ENCODE measurements at regions not wholly inside any gene's neighbourhood (a gene's known extent, or its start where the extent isn't known, plus 50 kb on each side); places are given as distances from the start of the nearest gene placed in this dataset.

DNA sequence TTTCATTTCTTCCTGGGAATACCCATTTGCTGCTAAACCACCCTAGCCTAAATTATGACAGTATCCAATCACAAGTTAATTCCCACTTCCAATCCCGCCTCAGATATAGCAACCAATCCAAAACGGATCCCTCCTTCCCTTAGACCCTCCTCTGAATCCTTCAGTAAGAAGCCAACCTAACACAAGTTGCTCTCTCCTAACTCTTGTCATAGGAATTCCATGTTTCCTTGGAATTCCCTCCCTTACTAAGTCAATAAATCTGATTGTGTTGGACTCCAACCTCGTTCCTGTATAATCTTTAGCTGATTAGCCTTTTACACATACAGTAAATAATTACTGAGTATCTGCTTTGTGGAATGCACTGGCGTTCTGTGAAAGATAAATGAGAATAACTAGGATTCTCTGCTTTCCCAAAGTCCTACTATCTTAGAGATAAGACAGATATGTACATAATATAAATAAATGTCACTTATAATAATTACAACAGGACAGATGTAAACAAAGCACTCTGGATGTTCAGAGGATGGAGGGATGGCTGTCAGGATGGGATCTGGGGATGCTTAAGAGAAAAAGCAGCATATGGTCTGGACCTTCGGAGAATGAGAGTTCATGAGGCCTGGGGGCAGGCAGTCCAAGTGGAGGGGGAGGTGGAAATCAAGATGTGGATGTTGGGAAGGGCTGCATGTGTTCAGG, 185.8 kb upstream of the SOX5 start:
- no peak for TF ChIP-seq CTCF (IDR thresholded peaks at IDR 0.05; ENCODE audit: insufficient read depth, low read length)
- TF ChIP-seq SPI1 (IDR thresholded peaks at IDR 0.05; ENCODE audit: borderline replicate concordance, low read depth) = no peak
- TF ChIP-seq, protein P1, sequence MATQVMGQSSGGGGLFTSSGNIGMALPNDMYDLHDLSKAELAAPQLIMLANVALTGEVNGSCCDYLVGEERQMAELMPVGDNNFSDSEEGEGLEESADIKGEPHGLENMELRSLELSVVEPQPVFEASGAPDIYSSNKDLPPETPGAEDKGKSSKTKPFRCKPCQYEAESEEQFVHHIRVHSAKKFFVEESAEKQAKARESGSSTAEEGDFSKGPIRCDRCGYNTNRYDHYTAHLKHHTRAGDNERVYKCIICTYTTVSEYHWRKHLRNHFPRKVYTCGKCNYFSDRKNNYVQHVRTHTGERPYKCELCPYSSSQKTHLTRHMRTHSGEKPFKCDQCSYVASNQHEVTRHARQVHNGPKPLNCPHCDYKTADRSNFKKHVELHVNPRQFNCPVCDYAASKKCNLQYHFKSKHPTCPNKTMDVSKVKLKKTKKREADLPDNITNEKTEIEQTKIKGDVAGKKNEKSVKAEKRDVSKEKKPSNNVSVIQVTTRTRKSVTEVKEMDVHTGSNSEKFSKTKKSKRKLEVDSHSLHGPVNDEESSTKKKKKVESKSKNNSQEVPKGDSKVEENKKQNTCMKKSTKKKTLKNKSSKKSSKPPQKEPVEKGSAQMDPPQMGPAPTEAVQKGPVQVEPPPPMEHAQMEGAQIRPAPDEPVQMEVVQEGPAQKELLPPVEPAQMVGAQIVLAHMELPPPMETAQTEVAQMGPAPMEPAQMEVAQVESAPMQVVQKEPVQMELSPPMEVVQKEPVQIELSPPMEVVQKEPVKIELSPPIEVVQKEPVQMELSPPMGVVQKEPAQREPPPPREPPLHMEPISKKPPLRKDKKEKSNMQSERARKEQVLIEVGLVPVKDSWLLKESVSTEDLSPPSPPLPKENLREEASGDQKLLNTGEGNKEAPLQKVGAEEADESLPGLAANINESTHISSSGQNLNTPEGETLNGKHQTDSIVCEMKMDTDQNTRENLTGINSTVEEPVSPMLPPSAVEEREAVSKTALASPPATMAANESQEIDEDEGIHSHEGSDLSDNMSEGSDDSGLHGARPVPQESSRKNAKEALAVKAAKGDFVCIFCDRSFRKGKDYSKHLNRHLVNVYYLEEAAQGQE (IDR thresholded peaks at IDR 0.05; ENCODE audit: insufficient replicate concordance, low read depth) = no peak
- TF ChIP-seq POLR2AphosphoS5 (IDR thresholded peaks at IDR 0.05; ENCODE audit: low read depth) = no peak
- no peak for TF ChIP-seq GABPA (IDR thresholded peaks at IDR 0.05; ENCODE audit: low read depth)
